Chondrocyte (in vitro differentiated cells): ENCODE measurements at regions not wholly inside any gene's neighbourhood (a gene's known extent, or its start where the extent isn't known, plus 50 kb on each side); places are given as distances from the start of the nearest gene placed in this dataset.

Experiments used
- DNase-seq: peaks from one replicate; pipeline ENCODE4 v3.0.0; 2021; ENCODE audit warnings: mixed read lengths, low spot score
- H3K27ac Mint-ChIP-seq: one replicate; pipeline ENCODE4 v1.8.0; 2021; ENCODE audit warnings: mild to moderate bottlenecking, moderate library complexity, mixed read lengths; ENCODE audit not compliant: unreplicated experiment
- H3K27me3 Mint-ChIP-seq: 2 replicates; pipeline ENCODE4 v1.8.0; 2021; ENCODE audit warnings: low read depth, mixed read lengths
- H3K36me3 Mint-ChIP-seq: 2 replicates; pipeline ENCODE4 v1.8.0; 2021; ENCODE audit warnings: low read depth, mixed read lengths
- H3K4me1 Mint-ChIP-seq: 2 replicates; pipeline ENCODE4 v1.8.0; 2021; ENCODE audit warnings: low read depth, mild to moderate bottlenecking, mixed read lengths
- H3K4me3 Mint-ChIP-seq: one replicate; pipeline ENCODE4 v1.8.0; 2021; ENCODE audit warnings: mild to moderate bottlenecking, moderate library complexity, mixed read lengths; ENCODE audit not compliant: unreplicated experiment
- H3K9me3 Mint-ChIP-seq: 2 replicates; pipeline ENCODE4 v1.8.0; 2021; ENCODE audit warnings: low read depth, mixed read lengths
- CTCF ChIP-seq: fragments of 200-600 bp; sonication (generic); IDR thresholded peaks from 2 replicates; pipeline ENCODE4 v1.5.0; 2021; ENCODE audit warnings: antibody characterized with exemption, mild to moderate bottlenecking, moderate library complexity

- Mint-ChIP-seq H3K4me3 (no peak overlapping the region), H3K9me3 (no peaks in the 10 kb centered on the region), H3K27me3 (no peaks in the 10 kb centered on the region), H3K4me1 (no peaks in the 10 kb centered on the region), H3K27ac (no peak overlapping the region), H3K36me3 (no peaks in the 10 kb centered on the region)
- peak; percentile 68 for TF ChIP-seq CTCF
- no peak for DNase-seq
Observed at GRCh38 chr16:10314811-10315210, 71.0 kb upstream of the ATF7IP2 start.

GRCh38 chr16:10317425-10318001 lies 68.3 kb upstream of the ATF7IP2 start:
- Mint-ChIP-seq H3K4me1 (no peaks in the 10 kb centered on the region), H3K27me3 (no peaks in the 10 kb centered on the region), H3K9me3 (no peaks in the 10 kb centered on the region), H3K36me3 (no peaks in the 10 kb centered on the region), H3K27ac (no peak overlapping the region), H3K4me3 (no peak overlapping the region)
- no peak for DNase-seq
- no peak for TF ChIP-seq CTCF

GRCh38 chr16:10318798-10319500 lies 66.9 kb upstream of the ATF7IP2 start:
- Mint-ChIP-seq H3K4me3 (no peak overlapping the region), H3K9me3 (no peaks in the 10 kb centered on the region), H3K27ac (no peak overlapping the region), H3K36me3 (no peaks in the 10 kb centered on the region), H3K27me3 (no peaks in the 10 kb centered on the region), H3K4me1 (no peaks in the 10 kb centered on the region)
- TF ChIP-seq CTCF: no peak
- no peak for DNase-seq

- no peak overlapping the region for H3K4me3 Mint-ChIP-seq
- no peaks in the 10 kb centered on the region for H3K36me3 Mint-ChIP-seq
- no peak for TF ChIP-seq CTCF
- no peaks in the 10 kb centered on the region for H3K27me3 Mint-ChIP-seq
- DNase-seq: no peak
- no peaks in the 10 kb centered on the region for H3K4me1 Mint-ChIP-seq
- no peaks in the 10 kb centered on the region for H3K9me3 Mint-ChIP-seq
- H3K27ac Mint-ChIP-seq: no peak overlapping the region
Observed at GRCh38 chr16:10321407-10322387, 64.2 kb upstream of the ATF7IP2 start.
